ENCODE measurements at regions not wholly inside any gene's neighbourhood (a gene's known extent, or its start where the extent isn't known, plus 50 kb on each side); places are given as distances from the start of the nearest gene placed in this dataset.

DNA sequence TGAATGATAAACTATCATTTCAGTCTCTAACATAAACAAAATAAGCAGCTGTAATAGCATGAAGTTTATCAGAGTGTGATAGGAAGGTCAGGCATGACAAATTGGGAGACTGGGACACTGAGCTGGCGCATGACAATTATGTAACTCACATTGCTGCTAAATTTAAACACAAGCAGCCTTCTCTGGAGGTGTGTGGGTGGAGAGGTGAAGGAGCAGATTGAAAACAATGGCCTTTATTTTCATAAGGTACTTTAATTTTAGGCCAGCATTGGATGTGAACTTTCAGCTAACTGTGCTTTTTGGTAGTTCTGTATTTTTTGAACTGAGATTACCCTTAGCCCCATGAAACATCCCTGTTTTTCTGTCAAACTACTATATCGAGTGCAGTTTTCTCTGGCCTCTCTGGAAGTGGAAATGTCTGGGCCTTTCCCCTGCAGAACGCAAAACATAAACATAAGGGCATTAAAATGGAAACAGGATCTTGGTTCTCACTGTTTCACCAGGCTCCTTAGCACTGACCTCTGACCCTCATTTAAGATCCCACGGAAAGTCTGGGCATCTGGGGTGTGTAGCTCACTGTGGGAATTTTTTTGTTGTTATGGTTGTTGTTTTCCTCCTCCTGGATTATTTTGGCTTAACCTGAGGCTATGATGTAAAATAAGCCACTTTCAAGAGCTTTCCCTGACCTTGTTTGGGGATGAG lies 160.1 kb upstream of the DPH6 start:
- 10% methylated on average over 4 of the region's 4 CpGs for WGBS
- peak overlapping the region; percentile 40 for H2BK15ac ChIP-seq (ENCODE audit: low read depth, poor library complexity, severe bottlenecking)
- no peaks in the 10 kb centered on the region for H3K9me3 ChIP-seq (ENCODE audit: control insufficient read depth, low read length)
- no peak overlapping the region for H3K27ac ChIP-seq (ENCODE audit: low read length, poor library complexity, severe bottlenecking)
- H2BK120ac ChIP-seq (ENCODE audit: low read depth, low read length), result no peak overlapping the region
- no peak overlapping the region for H4K8ac ChIP-seq (ENCODE audit: low read length)
- peak overlapping the region in 1 of 2 experiments; percentile 81 for H3K18ac ChIP-seq (ENCODE audit: low read depth in 1 of 2, low read length in 2 of 2)
- H3K23ac ChIP-seq (ENCODE audit: low read length in 2 of 2), result no peak overlapping the region
- peak overlapping the region; percentile 3 for H3K9ac ChIP-seq (ENCODE audit: low read length)
- H3K4ac ChIP-seq (ENCODE audit: low read depth in 1 of 2, low read length in 2 of 2), result no peak overlapping the region
- no peaks in the 10 kb centered on the region for H3K36me3 ChIP-seq (ENCODE audit: control insufficient read depth in 1 of 2, insufficient read depth in 2 of 2, low read depth in 1 of 2, low read length in 2 of 2)
- no peak overlapping the region for H4K91ac ChIP-seq (ENCODE audit: low read length)
- DNase-seq, result peak; percentile 85
- H3K4me2 ChIP-seq (ENCODE audit: low read length, poor library complexity, severe bottlenecking), result no peak overlapping the region
- H3K4me1 ChIP-seq (ENCODE audit: control insufficient read depth, insufficient read depth, low read depth, low read length), result no peaks in the 10 kb centered on the region
- peak overlapping the region; percentile 15 to 76 for H2BK12ac ChIP-seq (ENCODE audit: low read length in 2 of 2)
- H3K14ac ChIP-seq (ENCODE audit: low read length in 2 of 2), result no peak overlapping the region
- H2AK5ac ChIP-seq (ENCODE audit: low read length, severe bottlenecking), result no peak overlapping the region
- H3K4me3 ChIP-seq (ENCODE audit: insufficient read depth in 1 of 2, low read depth in 1 of 2, low read length in 2 of 2), result no peak overlapping the region
- no peak overlapping the region for H2BK5ac ChIP-seq (ENCODE audit: low read depth, low read length, poor library complexity, severe bottlenecking)
- no peaks in the 10 kb centered on the region for H3K27me3 ChIP-seq (ENCODE audit: control insufficient read depth in 1 of 2, insufficient read depth in 1 of 2, low read length in 2 of 2)
- no peaks in the 10 kb centered on the region for H3K79me1 ChIP-seq (replicated peaks; ENCODE audit: low read length, poor library complexity, severe bottlenecking)
- H2AFZ ChIP-seq (ENCODE audit: low read depth, low read length), result no peak overlapping the region

DNA sequence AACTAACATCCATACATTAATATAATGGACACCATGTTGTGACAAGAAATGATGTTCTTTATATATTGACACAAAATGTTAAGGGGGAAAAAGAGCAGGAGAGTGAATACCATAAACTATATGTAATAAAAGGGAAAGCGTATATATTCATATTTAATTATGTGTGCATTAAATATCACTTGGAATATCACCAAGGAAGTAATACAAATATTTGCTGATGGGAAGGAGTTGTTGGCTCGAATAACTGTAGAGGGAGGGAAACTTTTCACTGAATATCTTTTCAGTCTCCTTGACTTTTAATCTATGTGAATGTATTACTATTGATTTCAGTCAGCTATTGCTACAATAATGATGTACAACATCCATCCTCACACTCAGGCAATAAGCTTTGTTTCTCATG lies 167.0 kb upstream of the DPH6 start:
- no peaks in the 10 kb centered on the region for H3K4me1 ChIP-seq (ENCODE audit: control insufficient read depth, insufficient read depth, low read depth, low read length)
- WGBS, result no CpG with 5 or more reads among the region's 2 CpGs
- H2AFZ ChIP-seq (ENCODE audit: low read depth, low read length), result no peak overlapping the region

DNA sequence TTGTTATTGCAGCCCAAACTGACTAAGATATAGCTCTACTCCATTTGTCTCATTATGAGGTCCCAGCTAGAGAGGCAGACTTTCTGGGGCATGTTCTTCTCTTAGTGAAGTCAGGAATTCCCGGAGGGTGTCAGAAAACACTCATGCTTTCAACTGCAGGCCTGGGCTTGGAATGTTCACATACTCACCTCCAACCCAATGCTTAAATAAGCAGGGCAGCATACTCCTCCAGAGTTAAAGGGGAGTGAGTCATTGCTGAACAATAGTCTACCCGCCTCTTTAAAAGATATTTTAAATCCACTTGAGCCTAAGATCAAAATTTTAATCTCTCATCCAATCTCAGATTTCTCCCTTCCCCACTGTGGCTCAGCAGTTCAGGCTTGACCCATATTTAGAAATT lies 167.8 kb upstream of the DPH6 start:
- Histone ChIP-seq H3K4me1 (ENCODE audit: control insufficient read depth, insufficient read depth, low read depth, low read length) (no peaks in the 10 kb centered on the region), H2BK120ac (ENCODE audit: low read depth, low read length) (no peak overlapping the region), H3K79me1 (replicated peaks; ENCODE audit: low read length, poor library complexity, severe bottlenecking) (no peaks in the 10 kb centered on the region), H3K4me2 (ENCODE audit: low read length, poor library complexity, severe bottlenecking) (no peak overlapping the region), H3K27ac (ENCODE audit: low read length, poor library complexity, severe bottlenecking) (no peak overlapping the region), H4K8ac (ENCODE audit: low read length) (no peak overlapping the region), H2BK5ac (ENCODE audit: low read depth, low read length, poor library complexity, severe bottlenecking) (no peak overlapping the region), H3K9ac (ENCODE audit: low read length) (no peak overlapping the region), H2AFZ (ENCODE audit: low read depth, low read length) (no peak overlapping the region), H2BK15ac (ENCODE audit: low read depth, poor library complexity, severe bottlenecking) (no peak overlapping the region), H3K18ac (ENCODE audit: low read depth in 1 of 2, low read length in 2 of 2) (peak overlapping the region in 1 of 2 experiments; percentile 21), H2BK12ac (ENCODE audit: low read length in 2 of 2) (no peak overlapping the region), H3K4ac (ENCODE audit: low read depth in 1 of 2, low read length in 2 of 2) (no peak overlapping the region), H3K36me3 (ENCODE audit: control insufficient read depth in 1 of 2, insufficient read depth in 2 of 2, low read depth in 1 of 2, low read length in 2 of 2) (no peaks in the 10 kb centered on the region), H3K23ac (ENCODE audit: low read length in 2 of 2) (no peak overlapping the region), H3K9me3 (ENCODE audit: control insufficient read depth, low read length) (no peaks in the 10 kb centered on the region), H4K91ac (ENCODE audit: low read length) (no peak overlapping the region), H3K27me3 (ENCODE audit: control insufficient read depth in 1 of 2, insufficient read depth in 1 of 2, low read length in 2 of 2) (no peaks in the 10 kb centered on the region), H2AK5ac (ENCODE audit: low read length, severe bottlenecking) (no peak overlapping the region), H3K4me3 (ENCODE audit: insufficient read depth in 1 of 2, low read depth in 1 of 2, low read length in 2 of 2) (no peak overlapping the region), H3K14ac (ENCODE audit: low read length in 2 of 2) (no peak overlapping the region)
- no peak for DNase-seq
- WGBS, result 17% methylated on average over 2 of the region's 2 CpGs

More for the DNA sequence above, 167.0 kb upstream of the DPH6 start:
- Histone ChIP-seq H3K9ac (ENCODE audit: low read length) (no peak overlapping the region), H2BK5ac (ENCODE audit: low read depth, low read length, poor library complexity, severe bottlenecking) (no peak overlapping the region), H2BK15ac (ENCODE audit: low read depth, poor library complexity, severe bottlenecking) (no peak overlapping the region), H3K36me3 (ENCODE audit: control insufficient read depth in 1 of 2, insufficient read depth in 2 of 2, low read depth in 1 of 2, low read length in 2 of 2) (no peaks in the 10 kb centered on the region), H3K14ac (ENCODE audit: low read length in 2 of 2) (no peak overlapping the region), H3K4ac (ENCODE audit: low read depth in 1 of 2, low read length in 2 of 2) (no peak overlapping the region), H2BK12ac (ENCODE audit: low read length in 2 of 2) (peak overlapping the region in 1 of 2 experiments; percentile 75), H3K4me2 (ENCODE audit: low read length, poor library complexity, severe bottlenecking) (no peak overlapping the region), H3K9me3 (ENCODE audit: control insufficient read depth, low read length) (no peaks in the 10 kb centered on the region), H3K18ac (ENCODE audit: low read depth in 1 of 2, low read length in 2 of 2) (peak overlapping the region; percentile 37 to 52), H4K8ac (ENCODE audit: low read length) (no peak overlapping the region), H4K91ac (ENCODE audit: low read length) (no peak overlapping the region), H3K79me1 (replicated peaks; ENCODE audit: low read length, poor library complexity, severe bottlenecking) (no peaks in the 10 kb centered on the region), H2BK120ac (ENCODE audit: low read depth, low read length) (no peak overlapping the region), H3K27ac (ENCODE audit: low read length, poor library complexity, severe bottlenecking) (no peak overlapping the region), H3K27me3 (ENCODE audit: control insufficient read depth in 1 of 2, insufficient read depth in 1 of 2, low read length in 2 of 2) (no peaks in the 10 kb centered on the region), H3K23ac (ENCODE audit: low read length in 2 of 2) (no peak overlapping the region), H3K4me3 (ENCODE audit: insufficient read depth in 1 of 2, low read depth in 1 of 2, low read length in 2 of 2) (no peak overlapping the region), H2AK5ac (ENCODE audit: low read length, severe bottlenecking) (no peak overlapping the region)
- no peak for DNase-seq

DNA sequence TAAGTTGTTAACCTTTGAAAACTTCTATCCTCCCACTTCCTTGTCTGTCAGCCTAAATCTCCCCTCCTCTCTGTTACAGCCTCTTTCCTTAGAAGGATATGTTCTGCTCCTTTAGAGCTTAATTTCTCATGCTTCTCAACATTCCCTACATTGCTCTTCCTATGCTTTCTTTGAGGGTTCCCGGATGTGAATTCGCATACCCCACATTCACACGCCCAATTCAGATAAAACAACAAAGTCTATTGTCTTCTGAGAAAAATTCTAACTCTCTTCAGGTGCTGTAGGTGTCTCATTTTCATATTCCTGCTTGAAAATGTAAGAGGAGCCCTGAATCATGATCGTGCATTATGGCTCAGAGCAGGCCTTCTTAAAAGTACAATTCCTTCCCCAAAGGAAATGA lies 171.8 kb upstream of the DPH6 start:
- Histone ChIP-seq H2AFZ (ENCODE audit: low read depth, low read length) (no peak overlapping the region), H2BK15ac (ENCODE audit: low read depth, poor library complexity, severe bottlenecking) (no peak overlapping the region), H4K8ac (ENCODE audit: low read length) (no peak overlapping the region), H3K23ac (ENCODE audit: low read length in 2 of 2) (no peak overlapping the region), H2BK12ac (ENCODE audit: low read length in 2 of 2) (no peak overlapping the region), H3K18ac (ENCODE audit: low read depth in 1 of 2, low read length in 2 of 2) (no peak overlapping the region), H3K14ac (ENCODE audit: low read length in 2 of 2) (no peak overlapping the region), H3K27me3 (ENCODE audit: control insufficient read depth in 1 of 2, insufficient read depth in 1 of 2, low read length in 2 of 2) (no peaks in the 10 kb centered on the region), H3K79me1 (replicated peaks; ENCODE audit: low read length, poor library complexity, severe bottlenecking) (no peaks in the 10 kb centered on the region), H3K4me1 (ENCODE audit: control insufficient read depth, insufficient read depth, low read depth, low read length) (no peaks in the 10 kb centered on the region), H2BK120ac (ENCODE audit: low read depth, low read length) (no peak overlapping the region), H3K27ac (ENCODE audit: low read length, poor library complexity, severe bottlenecking) (no peak overlapping the region), H3K36me3 (ENCODE audit: control insufficient read depth in 1 of 2, insufficient read depth in 2 of 2, low read depth in 1 of 2, low read length in 2 of 2) (no peaks in the 10 kb centered on the region), H3K9me3 (ENCODE audit: control insufficient read depth, low read length) (no peaks in the 10 kb centered on the region), H3K4ac (ENCODE audit: low read depth in 1 of 2, low read length in 2 of 2) (no peak overlapping the region), H2BK5ac (ENCODE audit: low read depth, low read length, poor library complexity, severe bottlenecking) (no peak overlapping the region), H3K9ac (ENCODE audit: low read length) (no peak overlapping the region), H2AK5ac (ENCODE audit: low read length, severe bottlenecking) (no peak overlapping the region), H3K4me3 (ENCODE audit: insufficient read depth in 1 of 2, low read depth in 1 of 2, low read length in 2 of 2) (no peak overlapping the region), H4K91ac (ENCODE audit: low read length) (no peak overlapping the region), H3K4me2 (ENCODE audit: low read length, poor library complexity, severe bottlenecking) (no peak overlapping the region)
- no peak for DNase-seq
- WGBS, result 60% methylated on average over 1 of the region's 4 CpGs
